Sigmoid colon (tissue), 4 donors: ENCODE measurements at regions not wholly inside any gene's neighbourhood (a gene's known extent, or its start where the extent isn't known, plus 50 kb on each side); places are given as distances from the start of the nearest gene placed in this dataset.

Experiments used
- POLR2AphosphoS5 ChIP-seq, 4 donors: sonication (generic); formaldehyde crosslinking; IDR thresholded peaks; one replicate each; pipeline ENCODE4 v1.6.1; 2017; ENCODE audit warnings: antibody characterized with exemption in 4 of 4
- TF ChIP-seq, protein P1 (sequence below), 4 experiments: fragments of 450-650 bp in 3 of 4; fragments of 200-600 bp in 1 of 4; IDR thresholded peaks; one replicate each; pipeline ENCODE4 v1.5.1; 2016 to 2019; ENCODE audit warnings: antibody characterized with exemption in 4 of 4, mild to moderate bottlenecking in 3 of 4, moderate library complexity in 2 of 4

- TF ChIP-seq, protein P1, sequence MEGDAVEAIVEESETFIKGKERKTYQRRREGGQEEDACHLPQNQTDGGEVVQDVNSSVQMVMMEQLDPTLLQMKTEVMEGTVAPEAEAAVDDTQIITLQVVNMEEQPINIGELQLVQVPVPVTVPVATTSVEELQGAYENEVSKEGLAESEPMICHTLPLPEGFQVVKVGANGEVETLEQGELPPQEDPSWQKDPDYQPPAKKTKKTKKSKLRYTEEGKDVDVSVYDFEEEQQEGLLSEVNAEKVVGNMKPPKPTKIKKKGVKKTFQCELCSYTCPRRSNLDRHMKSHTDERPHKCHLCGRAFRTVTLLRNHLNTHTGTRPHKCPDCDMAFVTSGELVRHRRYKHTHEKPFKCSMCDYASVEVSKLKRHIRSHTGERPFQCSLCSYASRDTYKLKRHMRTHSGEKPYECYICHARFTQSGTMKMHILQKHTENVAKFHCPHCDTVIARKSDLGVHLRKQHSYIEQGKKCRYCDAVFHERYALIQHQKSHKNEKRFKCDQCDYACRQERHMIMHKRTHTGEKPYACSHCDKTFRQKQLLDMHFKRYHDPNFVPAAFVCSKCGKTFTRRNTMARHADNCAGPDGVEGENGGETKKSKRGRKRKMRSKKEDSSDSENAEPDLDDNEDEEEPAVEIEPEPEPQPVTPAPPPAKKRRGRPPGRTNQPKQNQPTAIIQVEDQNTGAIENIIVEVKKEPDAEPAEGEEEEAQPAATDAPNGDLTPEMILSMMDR (IDR thresholded peaks at IDR 0.05): no peak
- TF ChIP-seq POLR2AphosphoS5 (IDR thresholded peaks at IDR 0.05): no peak
These were observed 157.5 kb downstream of the NSG2 start for GRCh38 chr5:174202996-174203395.
